GM21576 (cell line): ENCODE measurements at regions not wholly inside any gene's neighbourhood (a gene's known extent, or its start where the extent isn't known, plus 50 kb on each side); places are given as distances from the start of the nearest gene placed in this dataset.

Experiments used
- ATAC-seq: cut with Tn5 transposase; IDR thresholded peaks from one replicate; pipeline ENCODE4 v1.9.1; 2021; ENCODE audit warnings: mild to moderate bottlenecking, moderate library complexity; ENCODE audit not compliant: unreplicated experiment

- ATAC-seq, result no peak
These were observed 457.2 kb downstream of the ARHGEF28 start for GRCh38 chr5:74083096-74083791.

DNA sequence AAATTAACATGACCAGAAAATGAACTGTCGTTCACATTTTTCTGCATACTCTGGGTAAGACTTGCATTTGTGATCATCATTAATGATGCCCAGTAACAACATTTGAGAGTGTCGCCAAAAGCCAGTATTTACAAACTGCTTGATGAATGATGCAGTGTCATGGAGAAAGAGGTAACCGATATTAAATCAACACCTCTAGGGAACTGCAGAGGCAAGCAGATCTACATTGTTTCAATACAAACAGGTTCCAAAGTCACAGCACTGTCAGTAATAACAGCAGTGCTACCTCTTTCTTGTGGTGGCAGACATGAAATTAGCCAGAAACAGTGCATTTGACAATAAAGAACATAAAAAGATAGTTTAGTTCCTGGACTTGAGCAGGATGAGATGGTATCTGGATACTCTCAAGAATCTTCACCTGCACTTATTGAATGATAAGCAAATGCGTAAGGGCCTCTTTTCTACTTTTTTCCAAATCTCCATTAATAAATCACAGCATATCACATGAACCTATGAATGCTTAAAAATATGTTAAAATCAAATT lies 456.6 kb downstream of the ARHGEF28 start:
- ATAC-seq, result no peak

GRCh38 chr5:74081126-74081525 lies 455.1 kb downstream of the ARHGEF28 start:
- no peak for ATAC-seq

DNA sequence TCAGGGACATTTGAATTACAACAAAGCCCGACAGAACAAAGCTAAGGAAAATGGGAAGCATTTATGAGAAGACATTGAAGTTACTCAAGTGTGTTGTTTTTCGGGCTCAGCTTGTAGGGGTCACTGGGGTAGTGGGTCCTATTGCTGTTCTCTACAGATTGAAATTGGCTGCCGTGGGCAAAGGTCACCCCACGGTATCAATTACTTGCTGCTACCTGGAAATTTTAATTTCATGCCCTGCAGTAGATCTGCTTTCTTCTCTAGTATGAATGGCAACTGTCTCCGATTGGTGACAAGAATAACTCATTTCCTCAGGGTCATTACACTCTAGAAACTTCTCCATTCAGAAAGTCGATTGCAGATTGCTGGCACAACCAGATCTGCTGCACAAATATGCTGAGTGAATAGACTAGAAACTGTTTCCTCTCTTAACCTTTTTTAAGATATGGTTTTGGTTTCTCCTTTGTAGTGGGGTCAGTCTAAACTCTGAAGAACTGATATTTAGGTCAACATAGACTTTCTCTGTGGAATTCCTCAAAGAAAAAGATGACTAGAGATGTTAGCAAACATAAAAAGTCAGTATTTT lies 454.1 kb downstream of the ARHGEF28 start:
- ATAC-seq, result no peak

GRCh38 chr5:74075501-74076484 lies 449.8 kb downstream of the ARHGEF28 start:
- ATAC-seq, result no peak

DNA sequence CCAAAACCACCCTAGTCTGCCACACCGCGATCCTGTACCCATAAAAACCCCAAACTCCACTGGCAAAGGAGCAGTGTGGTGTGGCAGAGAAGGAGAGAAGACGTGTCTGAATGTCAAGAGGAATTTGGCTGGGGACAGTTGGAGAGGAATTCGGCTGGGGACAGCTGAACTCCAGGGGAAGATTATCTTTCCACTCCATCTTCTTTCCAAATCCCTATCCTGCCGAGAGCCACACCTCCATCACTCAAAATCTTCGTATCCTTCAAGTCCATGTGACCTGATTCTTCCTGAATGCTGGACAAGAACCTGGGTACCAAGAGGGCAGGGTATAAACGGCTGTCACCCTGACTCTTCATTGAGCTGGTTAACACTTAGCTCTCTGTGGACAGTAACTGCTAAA lies 448.1 kb downstream of the ARHGEF28 start:
- ATAC-seq, result no peak

GRCh38 chr5:74073257-74073656 lies 447.3 kb downstream of the ARHGEF28 start:
- ATAC-seq, result no peak

DNA sequence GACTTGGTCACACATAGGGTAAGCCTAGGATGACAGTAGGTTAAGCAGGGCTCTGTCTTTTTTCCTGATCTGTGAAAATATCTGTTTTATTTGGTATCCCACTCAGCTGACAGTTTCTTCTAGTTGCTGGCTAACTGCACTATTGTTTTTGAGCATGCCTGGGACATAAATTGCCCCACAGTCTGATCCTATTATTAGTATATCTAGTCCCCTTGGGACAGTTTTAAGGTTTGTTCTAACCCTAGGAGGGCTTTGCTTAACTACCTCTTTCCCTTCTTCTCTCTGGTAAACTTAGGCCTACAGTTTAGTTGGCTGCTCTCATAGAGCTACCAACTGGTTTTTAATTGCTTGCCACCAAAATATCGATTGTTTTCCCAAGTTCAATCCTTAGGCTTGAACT lies 446.6 kb downstream of the ARHGEF28 start:
- no peak for ATAC-seq

GRCh38 chr5:74070766-74071165 lies 444.8 kb downstream of the ARHGEF28 start:
- no peak for ATAC-seq

DNA sequence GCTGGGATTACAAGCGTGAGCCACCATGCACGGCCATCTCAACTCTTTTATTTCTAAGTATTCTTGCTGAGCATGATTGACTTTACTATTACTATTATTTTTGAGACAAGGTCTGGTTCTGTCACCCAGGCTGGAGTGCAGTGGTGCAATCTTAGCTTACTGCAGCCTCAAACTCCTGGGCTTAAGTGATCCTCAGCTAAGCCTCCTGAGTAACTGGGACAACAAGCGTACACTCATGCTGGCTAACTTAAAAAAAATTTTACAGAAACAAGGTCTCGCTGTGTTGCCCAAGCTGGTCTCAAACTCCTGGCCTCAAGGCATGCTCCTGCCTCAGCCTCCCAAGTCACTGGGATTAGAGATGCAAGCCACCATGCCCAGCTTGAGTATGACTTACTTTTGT lies 443.7 kb downstream of the ARHGEF28 start:
- ATAC-seq, result no peak

DNA sequence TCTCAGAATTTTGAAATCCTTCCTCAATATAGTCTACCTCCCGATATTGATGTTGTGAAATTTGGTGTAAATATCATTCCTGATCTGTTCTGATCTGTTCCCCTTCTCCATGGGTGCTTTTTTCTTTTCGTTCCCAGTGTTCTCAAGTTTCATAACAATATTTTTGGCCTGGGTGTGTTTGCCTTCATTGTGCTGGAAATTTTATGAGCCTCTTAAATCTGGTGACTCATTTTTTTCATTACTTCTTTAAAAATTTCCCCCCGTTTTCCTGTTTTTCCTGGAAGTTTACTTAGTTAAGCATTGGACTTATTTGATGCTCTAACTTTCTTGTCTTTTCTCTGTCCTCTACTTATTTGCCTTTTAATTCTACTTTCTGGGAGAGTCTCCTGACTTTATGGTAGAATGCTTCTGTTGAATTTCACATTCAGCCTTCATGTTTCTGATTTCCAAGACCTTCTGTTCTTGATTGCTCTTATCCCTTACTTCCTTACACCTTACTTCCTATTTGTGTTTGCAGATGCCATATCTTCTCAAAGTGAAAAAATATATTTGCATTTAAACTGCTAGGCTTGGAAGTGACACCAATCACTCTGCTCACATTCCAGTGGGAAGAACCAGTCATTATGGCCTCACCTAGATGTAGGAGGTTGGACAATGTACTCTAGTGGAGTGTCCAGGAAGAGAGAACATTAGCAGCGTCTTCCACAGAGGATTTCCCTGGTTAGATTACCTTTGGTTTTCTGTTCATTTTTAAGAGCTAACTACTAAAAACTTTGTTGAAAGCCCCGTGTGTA lies 441.9 kb downstream of the ARHGEF28 start:
- ATAC-seq, result no peak

DNA sequence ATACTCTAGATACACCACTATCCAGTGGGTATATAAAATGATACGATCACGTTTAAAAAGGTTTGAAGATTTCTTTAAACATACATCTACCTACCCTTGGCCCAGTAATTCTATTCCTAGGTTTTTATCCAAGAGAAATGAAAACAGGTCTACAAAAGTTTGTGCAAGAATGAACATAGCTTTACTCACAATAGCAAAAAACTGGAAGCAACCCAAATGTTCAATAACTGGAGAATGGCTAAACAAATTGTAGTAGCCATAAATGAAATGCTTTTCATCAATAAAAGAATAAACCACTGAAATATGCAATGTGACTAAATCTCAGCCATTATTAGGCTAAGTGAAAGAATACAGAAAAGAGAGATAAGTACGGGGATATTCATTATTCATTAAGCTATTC lies 438.9 kb downstream of the ARHGEF28 start:
- ATAC-seq, result no peak

- no peak for ATAC-seq
These were observed 438.2 kb downstream of the ARHGEF28 start for GRCh38 chr5:74064225-74064624.

DNA sequence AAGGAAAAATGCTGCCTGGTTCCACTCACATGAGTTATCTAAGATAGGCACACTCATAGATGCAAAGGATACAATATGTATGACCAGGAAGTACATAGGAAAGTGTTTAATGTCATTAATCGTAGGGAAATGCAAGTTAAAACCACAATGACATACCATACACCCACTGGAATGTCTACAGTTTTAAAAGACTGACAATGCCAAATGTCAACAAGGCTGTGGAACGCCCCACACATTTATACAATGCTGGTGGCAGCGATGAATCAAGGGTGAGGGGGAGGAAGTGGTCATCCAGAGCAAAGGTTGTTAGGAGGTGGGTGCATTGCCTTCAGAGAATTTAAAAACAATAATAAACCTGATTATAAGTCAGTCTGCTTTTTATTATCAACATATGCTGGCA lies 437.8 kb downstream of the ARHGEF28 start:
- no peak for ATAC-seq

DNA sequence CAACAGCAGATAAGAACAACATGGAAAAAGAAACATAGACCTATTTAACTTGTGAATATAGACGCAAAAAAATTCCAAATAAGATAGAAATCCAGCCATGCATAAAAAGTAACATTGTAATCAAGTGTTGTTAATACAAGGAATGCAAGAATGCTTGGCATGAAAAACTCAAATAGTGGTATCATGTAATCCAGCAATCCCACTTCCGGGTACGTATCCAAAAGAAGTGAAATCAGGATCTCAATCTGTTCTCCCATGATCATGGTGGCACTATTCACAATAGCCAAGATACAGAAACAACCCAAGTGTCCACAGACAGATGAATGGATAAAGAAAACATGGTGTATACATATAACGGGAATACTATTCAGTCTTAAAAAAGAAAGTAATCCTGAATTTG lies 437.4 kb downstream of the ARHGEF28 start:
- no peak for ATAC-seq

GRCh38 chr5:74061292-74061691 lies 435.3 kb downstream of the ARHGEF28 start:
- no peak for ATAC-seq

DNA sequence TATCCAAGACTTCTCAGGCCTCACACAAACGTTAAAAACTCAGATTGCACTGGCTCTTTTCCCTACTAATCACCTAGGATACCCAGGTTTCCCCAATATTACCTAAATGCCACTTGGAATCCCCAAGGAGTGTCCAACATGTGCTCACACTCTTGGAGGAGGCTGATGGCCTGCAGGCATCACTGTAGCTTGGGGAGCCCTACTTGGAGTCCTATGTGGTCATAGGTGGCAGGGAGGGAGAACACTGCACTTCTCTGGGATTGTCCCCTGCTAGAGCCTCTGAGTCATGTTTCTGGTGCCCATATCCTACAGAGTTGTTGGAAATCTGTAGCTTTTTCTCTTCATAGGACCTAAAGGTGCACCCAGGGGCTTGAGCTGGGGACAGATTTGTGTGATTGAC lies 433.7 kb downstream of the ARHGEF28 start:
- ATAC-seq, result no peak

DNA sequence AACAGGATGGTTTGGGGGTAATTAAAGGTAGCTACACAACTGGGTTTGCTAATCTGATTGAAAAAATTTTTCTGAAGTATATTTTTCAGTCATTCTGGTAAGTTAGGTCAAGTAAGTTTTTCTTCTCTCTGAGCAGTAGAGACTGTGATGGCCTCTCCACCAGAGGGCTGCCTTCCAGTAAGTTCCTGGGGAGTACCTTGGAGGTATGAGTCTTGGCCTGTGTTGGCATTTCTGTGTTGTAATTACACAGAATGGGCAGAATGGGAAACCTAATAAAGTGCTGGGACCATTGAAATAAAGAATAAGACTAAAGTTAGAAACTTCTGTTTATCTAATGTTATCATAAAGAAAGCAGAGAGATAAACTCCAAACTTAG lies 430.8 kb downstream of the ARHGEF28 start:
- ATAC-seq, result no peak

DNA sequence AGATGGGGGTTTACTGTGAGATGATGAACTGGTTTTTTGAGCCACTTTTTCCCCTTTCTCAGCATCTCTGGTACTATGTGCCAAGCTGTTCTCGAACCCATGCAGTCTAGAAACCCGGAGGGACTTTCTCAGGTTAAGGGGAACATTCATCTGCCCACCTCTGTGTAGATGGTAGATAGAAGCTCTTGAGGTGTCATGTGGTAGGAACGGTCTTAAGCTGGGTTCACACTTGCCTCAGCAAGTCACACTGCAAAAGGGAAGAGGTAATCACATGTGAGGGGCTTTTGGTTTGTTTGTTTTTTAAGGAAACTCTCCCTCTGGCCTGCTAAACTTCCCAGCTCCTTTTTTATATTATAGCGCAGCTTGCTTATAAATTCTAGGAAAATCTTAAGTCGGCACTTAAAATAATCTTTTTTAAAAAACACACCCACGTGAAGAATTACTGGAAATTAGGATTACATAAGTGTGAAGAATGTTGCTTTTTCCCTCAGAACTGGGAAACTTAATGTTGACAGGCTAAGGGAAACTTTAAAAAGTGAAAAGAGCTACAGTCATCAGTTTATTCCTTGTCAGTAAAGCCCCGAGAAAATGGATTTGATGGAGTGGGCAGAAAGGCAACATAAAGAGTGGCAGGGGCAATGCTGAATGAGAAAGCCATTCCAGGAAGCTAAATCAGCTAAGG lies 430.3 kb downstream of the ARHGEF28 start:
- no peak for ATAC-seq

- ATAC-seq, result no peak
These were observed 429.6 kb downstream of the ARHGEF28 start for GRCh38 chr5:74055486-74056106.
